ENCODE measurements at regions not wholly inside any gene's neighbourhood (a gene's known extent, or its start where the extent isn't known, plus 50 kb on each side); places are given as distances from the start of the nearest gene placed in this dataset.

DNA sequence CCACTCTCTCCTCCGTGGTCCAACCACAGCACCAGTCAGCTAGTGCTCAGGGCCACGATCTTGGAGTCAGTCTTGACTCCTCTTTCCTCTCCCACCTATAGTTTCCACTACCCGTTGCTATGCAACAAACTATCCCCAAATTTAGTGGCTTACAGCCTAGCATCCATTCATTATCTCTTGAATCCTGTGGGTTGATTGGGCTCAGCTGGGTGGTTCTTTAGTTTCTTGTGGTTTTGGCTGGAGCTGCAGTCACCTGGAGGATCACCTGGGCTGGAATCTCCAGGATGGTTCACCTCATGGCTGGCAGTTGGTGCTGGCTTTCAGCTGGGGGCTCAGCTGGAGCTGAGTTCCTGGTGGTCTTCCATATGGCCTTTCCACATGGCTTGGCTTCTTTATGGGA lies 149.9 kb downstream of the ASB1 start:
- TF ChIP-seq, protein P1, sequence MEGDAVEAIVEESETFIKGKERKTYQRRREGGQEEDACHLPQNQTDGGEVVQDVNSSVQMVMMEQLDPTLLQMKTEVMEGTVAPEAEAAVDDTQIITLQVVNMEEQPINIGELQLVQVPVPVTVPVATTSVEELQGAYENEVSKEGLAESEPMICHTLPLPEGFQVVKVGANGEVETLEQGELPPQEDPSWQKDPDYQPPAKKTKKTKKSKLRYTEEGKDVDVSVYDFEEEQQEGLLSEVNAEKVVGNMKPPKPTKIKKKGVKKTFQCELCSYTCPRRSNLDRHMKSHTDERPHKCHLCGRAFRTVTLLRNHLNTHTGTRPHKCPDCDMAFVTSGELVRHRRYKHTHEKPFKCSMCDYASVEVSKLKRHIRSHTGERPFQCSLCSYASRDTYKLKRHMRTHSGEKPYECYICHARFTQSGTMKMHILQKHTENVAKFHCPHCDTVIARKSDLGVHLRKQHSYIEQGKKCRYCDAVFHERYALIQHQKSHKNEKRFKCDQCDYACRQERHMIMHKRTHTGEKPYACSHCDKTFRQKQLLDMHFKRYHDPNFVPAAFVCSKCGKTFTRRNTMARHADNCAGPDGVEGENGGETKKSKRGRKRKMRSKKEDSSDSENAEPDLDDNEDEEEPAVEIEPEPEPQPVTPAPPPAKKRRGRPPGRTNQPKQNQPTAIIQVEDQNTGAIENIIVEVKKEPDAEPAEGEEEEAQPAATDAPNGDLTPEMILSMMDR (IDR thresholded peaks at IDR 0.05): no peak
- no peak for TF ChIP-seq POLR2A (IDR thresholded peaks at IDR 0.05)
- TF ChIP-seq EP300 (IDR thresholded peaks at IDR 0.05): no peak
- no peak for TF ChIP-seq POLR2AphosphoS5 (IDR thresholded peaks at IDR 0.05)

Data from suprapubic skin (tissue), 4 donors.